K562 (cell line): ENCODE measurements at regions not wholly inside any gene's neighbourhood (a gene's known extent, or its start where the extent isn't known, plus 50 kb on each side); places are given as distances from the start of the nearest gene placed in this dataset.
"Not testable (repeated sequence)": the region's sequence is repeated elsewhere in the genome, so short reads cannot be mapped to it uniquely, and the experiment has no call there.

Experiments
- COPS2 ChIP-seq: fragments of 450-650 bp; conservative IDR thresholded peaks from 2 replicates; pipeline ENCODE4 v1.6.1; 2016; ENCODE audit warnings: mild to moderate bottlenecking, moderate library complexity
- EP300 ChIP-seq: IDR thresholded peaks from 2 replicates; pipeline ENCODE4 v1.6.1; 2012; ENCODE audit warnings: low read length, improper control_type of control experiment
- FOXA3 ChIP-seq, 2 experiments: fragments of 450-650 bp in 1 of 2; sonication (generic) in 1 of 2; formaldehyde crosslinking; IDR thresholded peaks in 1 of 2; conservative IDR thresholded peaks in 1 of 2; 2 replicates each; pipeline versions ENCODE4 v1.4.0 to v1.8.0; 2020 to 2022; ENCODE audit warnings: mild to moderate bottlenecking in 2 of 2, missing genetic modification reagents in 1 of 2
- MTA3 ChIP-seq: fragments of 450-650 bp; formaldehyde crosslinking; IDR thresholded peaks from 2 replicates; pipeline ENCODE4 v1.6.1; 2017; ENCODE audit warnings: mild to moderate bottlenecking, borderline replicate concordance
- POLR2A ChIP-seq: fragments of 450-650 bp; conservative IDR thresholded peaks from 2 replicates; pipeline ENCODE4 v1.6.1; 2016
- PTTG1 ChIP-seq: fragments of 450-650 bp; IDR thresholded peaks from 2 replicates; pipeline ENCODE4 v1.6.1; 2016; ENCODE audit warnings: low read depth, mild to moderate bottlenecking, missing genetic modification characterization, missing compliant biosample characterization
- TF ChIP-seq, protein P1 (sequence below), 2 experiments: fragments of 450-650 bp in 1 of 2; sonication (generic) in 1 of 2; formaldehyde crosslinking in 1 of 2; IDR thresholded peaks; 2 replicates each; pipeline versions ENCODE4 v1.7.1 to v1.9.0; 2016 to 2022; ENCODE audit warnings: inconsistent platforms in 1 of 2, mild to moderate bottlenecking in 1 of 2, missing genetic modification reagents in 1 of 2
- TF ChIP-seq, protein P2 (sequence below), 3 experiments: IDR thresholded peaks in 2 of 3; conservative IDR thresholded peaks in 1 of 3; 2 replicates each; pipeline ENCODE4 v1.5.1; 2011 to 2012; ENCODE audit warnings: low read length in 3 of 3, mild to moderate bottlenecking in 3 of 3, control low read depth in 2 of 3, improper control_type of control experiment in 1 of 3, inconsistent platforms in 1 of 3, low read depth in 1 of 3, mixed read lengths in 1 of 3, moderate library complexity in 1 of 3; ENCODE audit not compliant: insufficient read depth in 2 of 3

GRCh38 chr1:143805374-143805773 is 166.4 kb downstream of the FAM72C start:
- TF ChIP-seq, protein P1, sequence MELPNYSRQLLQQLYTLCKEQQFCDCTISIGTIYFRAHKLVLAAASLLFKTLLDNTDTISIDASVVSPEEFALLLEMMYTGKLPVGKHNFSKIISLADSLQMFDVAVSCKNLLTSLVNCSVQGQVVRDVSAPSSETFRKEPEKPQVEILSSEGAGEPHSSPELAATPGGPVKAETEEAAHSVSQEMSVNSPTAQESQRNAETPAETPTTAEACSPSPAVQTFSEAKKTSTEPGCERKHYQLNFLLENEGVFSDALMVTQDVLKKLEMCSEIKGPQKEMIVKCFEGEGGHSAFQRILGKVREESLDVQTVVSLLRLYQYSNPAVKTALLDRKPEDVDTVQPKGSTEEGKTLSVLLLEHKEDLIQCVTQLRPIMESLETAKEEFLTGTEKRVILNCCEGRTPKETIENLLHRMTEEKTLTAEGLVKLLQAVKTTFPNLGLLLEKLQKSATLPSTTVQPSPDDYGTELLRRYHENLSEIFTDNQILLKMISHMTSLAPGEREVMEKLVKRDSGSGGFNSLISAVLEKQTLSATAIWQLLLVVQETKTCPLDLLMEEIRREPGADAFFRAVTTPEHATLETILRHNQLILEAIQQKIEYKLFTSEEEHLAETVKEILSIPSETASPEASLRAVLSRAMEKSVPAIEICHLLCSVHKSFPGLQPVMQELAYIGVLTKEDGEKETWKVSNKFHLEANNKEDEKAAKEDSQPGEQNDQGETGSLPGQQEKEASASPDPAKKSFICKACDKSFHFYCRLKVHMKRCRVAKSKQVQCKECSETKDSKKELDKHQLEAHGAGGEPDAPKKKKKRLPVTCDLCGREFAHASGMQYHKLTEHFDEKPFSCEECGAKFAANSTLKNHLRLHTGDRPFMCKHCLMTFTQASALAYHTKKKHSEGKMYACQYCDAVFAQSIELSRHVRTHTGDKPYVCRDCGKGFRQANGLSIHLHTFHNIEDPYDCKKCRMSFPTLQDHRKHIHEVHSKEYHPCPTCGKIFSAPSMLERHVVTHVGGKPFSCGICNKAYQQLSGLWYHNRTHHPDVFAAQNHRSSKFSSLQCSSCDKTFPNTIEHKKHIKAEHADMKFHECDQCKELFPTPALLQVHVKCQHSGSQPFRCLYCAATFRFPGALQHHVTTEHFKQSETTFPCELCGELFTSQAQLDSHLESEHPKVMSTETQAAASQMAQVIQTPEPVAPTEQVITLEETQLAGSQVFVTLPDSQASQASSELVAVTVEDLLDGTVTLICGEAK (IDR thresholded peaks at IDR 0.05): not testable (repeated sequence)
- TF ChIP-seq, protein P1 (CRISPR knock-in tag; IDR thresholded peaks at IDR 0.05): not testable (repeated sequence)
- TF ChIP-seq COPS2; EP300; POLR2A; FOXA3 (CRISPR knock-in tag; conservative IDR thresholded peaks at IDR 0.05 in 1 of 2, IDR thresholded peaks at IDR 0.05 in 1 of 2); PTTG1; MTA3: not testable (repeated sequence)
- TF ChIP-seq, protein P2, sequence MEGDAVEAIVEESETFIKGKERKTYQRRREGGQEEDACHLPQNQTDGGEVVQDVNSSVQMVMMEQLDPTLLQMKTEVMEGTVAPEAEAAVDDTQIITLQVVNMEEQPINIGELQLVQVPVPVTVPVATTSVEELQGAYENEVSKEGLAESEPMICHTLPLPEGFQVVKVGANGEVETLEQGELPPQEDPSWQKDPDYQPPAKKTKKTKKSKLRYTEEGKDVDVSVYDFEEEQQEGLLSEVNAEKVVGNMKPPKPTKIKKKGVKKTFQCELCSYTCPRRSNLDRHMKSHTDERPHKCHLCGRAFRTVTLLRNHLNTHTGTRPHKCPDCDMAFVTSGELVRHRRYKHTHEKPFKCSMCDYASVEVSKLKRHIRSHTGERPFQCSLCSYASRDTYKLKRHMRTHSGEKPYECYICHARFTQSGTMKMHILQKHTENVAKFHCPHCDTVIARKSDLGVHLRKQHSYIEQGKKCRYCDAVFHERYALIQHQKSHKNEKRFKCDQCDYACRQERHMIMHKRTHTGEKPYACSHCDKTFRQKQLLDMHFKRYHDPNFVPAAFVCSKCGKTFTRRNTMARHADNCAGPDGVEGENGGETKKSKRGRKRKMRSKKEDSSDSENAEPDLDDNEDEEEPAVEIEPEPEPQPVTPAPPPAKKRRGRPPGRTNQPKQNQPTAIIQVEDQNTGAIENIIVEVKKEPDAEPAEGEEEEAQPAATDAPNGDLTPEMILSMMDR (IDR thresholded peaks at IDR 0.05 in 2 of 3, conservative IDR thresholded peaks at IDR 0.05 in 1 of 3; ENCODE audit: insufficient read depth in 2 of 3, low read depth in 1 of 3, low read length in 3 of 3): not testable (repeated sequence)
